Kidney (tissue), 13 donors: ENCODE measurements at regions not wholly inside any gene's neighbourhood (a gene's known extent, or its start where the extent isn't known, plus 50 kb on each side); places are given as distances from the start of the nearest gene placed in this dataset.

Source experiments
- DNase-seq, 5 donors: peaks; one replicate each; pipeline ENCODE4 v3.0.0-alpha.2; 2013 to 2020
- FAIRE-seq: peaks from 2 replicates; lab custom pipeline; 2012; peaks lifted over from hg19 to GRCh38; lab: Jason Lieb, UNC
- H3K27ac ChIP-seq, 2 donors: one replicate each; pipeline ENCODE4 v1.7.0; 2013; ENCODE audit warnings: low read depth in 2 of 2, low read length in 2 of 2, inconsistent platforms in 1 of 2
- H3K27me3 ChIP-seq: one replicate; pipeline ENCODE4 v1.7.1; 2013; ENCODE audit warnings: low read length, inconsistent platforms; ENCODE audit not compliant: control insufficient read depth, insufficient read depth
- H3K36me3 ChIP-seq, 3 donors: one replicate each; pipeline versions ENCODE4 v1.7.0 to v1.7.1; 2013; ENCODE audit warnings: low read length in 3 of 3, control low read depth in 1 of 3, inconsistent platforms in 1 of 3; ENCODE audit not compliant: insufficient read depth in 3 of 3, control insufficient read depth in 2 of 3
- H3K4me1 ChIP-seq, 3 donors: one replicate each; pipeline versions ENCODE4 v1.7.0 to v1.7.1; 2013; ENCODE audit warnings: low read length in 3 of 3, inconsistent platforms in 1 of 3, low read depth in 1 of 3; ENCODE audit not compliant: control insufficient read depth in 2 of 3, insufficient read depth in 2 of 3
- H3K4me3 ChIP-seq, 3 donors: one replicate each; pipeline versions ENCODE4 v1.7.0 to v1.8.1; 2013; ENCODE audit warnings: low read length in 3 of 3, control low read depth in 1 of 3, inconsistent platforms in 1 of 3
- H3K9ac ChIP-seq, 3 donors: one replicate each; pipeline versions ENCODE4 v1.7.0 to v1.7.1; 2013; ENCODE audit warnings: low read length in 3 of 3, control low read depth in 1 of 3, inconsistent platforms in 1 of 3
- H3K9me3 ChIP-seq, 3 donors: one replicate each; pipeline versions ENCODE4 v1.7.0 to v1.7.1; 2013; ENCODE audit warnings: low read length in 3 of 3, control low read depth in 1 of 3, inconsistent platforms in 1 of 3; ENCODE audit not compliant: control insufficient read depth in 2 of 3, insufficient read depth in 1 of 3
- CTCF ChIP-seq: IDR thresholded peaks from 3 replicates; pipeline ENCODE4 v1.5.1; 2012; ENCODE audit warnings: mild to moderate bottlenecking, moderate library complexity, borderline replicate concordance; ENCODE audit not compliant: insufficient read depth; ENCODE audit errors: extremely low read depth
- intact Hi-C: fragments of 100-400 bp; cut with DNase I; formaldehyde crosslinking; loops from one replicate; pipeline ENCODE4 v1.11.1; 2022
- donor health status: control.
- donor health status: control.
- donor health status: control.
- donor health status: control.
- donor health status: control.
- donor health status: DM: yes; HTN: yes; CAD: no.
- donor health status: Normal renal cell carcinoma (clear cell type).

GRCh38 chr10:44834131-44834530 is 77.0 kb upstream of the TMEM72 start:
- no peak overlapping the region for H3K4me3 ChIP-seq
- no peaks in the 10 kb centered on the region for H3K36me3 ChIP-seq
- H3K27me3 ChIP-seq: no peaks in the 10 kb centered on the region
- no peaks in the 10 kb centered on the region for H3K9me3 ChIP-seq
- DNase-seq: no peak
- no peak for FAIRE-seq
- intact Hi-C loops: no loop called here
- H3K27ac ChIP-seq: no peak overlapping the region
- no peaks in the 10 kb centered on the region for H3K4me1 ChIP-seq
- no peak for TF ChIP-seq CTCF
- H3K9ac ChIP-seq: no peak overlapping the region

DNA sequence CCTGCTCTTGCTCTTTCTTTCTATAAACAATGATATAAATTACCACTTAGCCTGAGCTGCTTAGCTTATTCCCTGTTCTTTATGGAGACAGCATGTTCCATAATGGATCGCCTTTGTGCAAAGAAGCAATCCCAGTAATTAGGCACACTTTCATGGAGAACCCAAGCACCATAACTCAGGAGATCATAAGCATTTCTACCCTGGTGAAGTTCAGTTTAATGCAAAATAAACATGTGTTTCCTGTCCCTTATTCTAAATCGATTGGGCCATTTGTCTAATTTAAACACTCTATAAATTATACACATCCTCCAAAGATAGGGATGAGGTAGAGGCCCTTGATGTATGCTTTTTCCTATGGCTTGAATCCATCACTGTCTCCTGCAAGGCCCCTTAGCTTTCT is 75.8 kb upstream of the TMEM72 start:
- Histone ChIP-seq H3K9me3 (no peaks in the 10 kb centered on the region), H3K4me3 (no peak overlapping the region), H3K4me1 (no peaks in the 10 kb centered on the region), H3K36me3 (no peaks in the 10 kb centered on the region), H3K27me3 (no peaks in the 10 kb centered on the region), H3K9ac (no peak overlapping the region), H3K27ac (no peak overlapping the region)
- FAIRE-seq: no peak
- DNase-seq: no peak
- intact Hi-C loops: no loop called here
- no peak for TF ChIP-seq CTCF

- FAIRE-seq (no peak), DNase-seq (no peak)
- Histone ChIP-seq H3K9me3 (no peaks in the 10 kb centered on the region), H3K27me3 (no peaks in the 10 kb centered on the region), H3K36me3 (no peaks in the 10 kb centered on the region), H3K9ac (no peak overlapping the region), H3K4me1 (no peaks in the 10 kb centered on the region), H3K4me3 (no peak overlapping the region), H3K27ac (no peak overlapping the region)
- intact Hi-C loops: no loop called here
- no peak for TF ChIP-seq CTCF
Measured at GRCh38 chr10:44843484-44843883, 67.7 kb upstream of the TMEM72 start.
